GM13976 (cell line): ENCODE measurements at regions not wholly inside any gene's neighbourhood (a gene's known extent, or its start where the extent isn't known, plus 50 kb on each side); places are given as distances from the start of the nearest gene placed in this dataset.

Experiments
- DNase-seq: peaks from one replicate; pipeline ENCODE4 v3.0.0; 2012; ENCODE audit warnings: low spot score
- in situ Hi-C: fragments of 300-500 bp; cut with MboI; formaldehyde crosslinking; loops from one replicate; pipeline ENCODE4 v1.12.0; 2022; ENCODE audit warnings: low sequenced_read_pairs, mixed read lengths, inconsistent platforms; ENCODE audit not compliant: unreplicated experiment
- TF ChIP-seq, protein P1 (sequence below): IDR thresholded peaks from 2 replicates; pipeline ENCODE4 v1.5.1; 2012; ENCODE audit warnings: borderline replicate concordance, mild to moderate bottlenecking; ENCODE audit not compliant: insufficient read depth; ENCODE audit errors: extremely low read depth, missing control alignments, control extremely low read depth

DNA sequence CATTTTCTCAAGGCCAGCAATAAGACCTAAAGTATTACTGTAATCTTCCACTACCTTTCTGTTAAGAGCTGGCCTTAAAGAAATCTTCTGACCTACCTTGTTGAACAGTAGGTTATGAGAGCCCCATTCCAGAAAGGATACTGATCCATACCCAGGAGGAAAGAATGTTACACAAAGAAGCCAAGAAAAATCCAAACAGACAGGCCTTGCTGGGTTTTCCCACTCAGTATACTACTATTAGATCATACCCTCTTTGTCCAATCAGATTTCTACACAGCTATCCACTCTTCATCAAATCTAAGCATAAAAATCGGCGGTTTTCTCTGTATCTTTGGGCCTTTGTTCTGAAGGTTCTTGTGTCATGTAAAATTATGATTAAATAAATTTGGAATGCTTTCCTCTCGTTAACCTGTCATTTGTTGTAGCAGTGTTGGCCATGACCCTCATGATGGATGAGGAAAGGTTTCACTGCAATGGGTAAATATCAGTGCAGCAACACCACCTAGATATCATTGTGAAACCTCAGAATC, 292.3 kb downstream of the ANKRD50 start:
- DNase-seq, result no peak
- in situ Hi-C loops, result no loop called here
- TF ChIP-seq, protein P1, sequence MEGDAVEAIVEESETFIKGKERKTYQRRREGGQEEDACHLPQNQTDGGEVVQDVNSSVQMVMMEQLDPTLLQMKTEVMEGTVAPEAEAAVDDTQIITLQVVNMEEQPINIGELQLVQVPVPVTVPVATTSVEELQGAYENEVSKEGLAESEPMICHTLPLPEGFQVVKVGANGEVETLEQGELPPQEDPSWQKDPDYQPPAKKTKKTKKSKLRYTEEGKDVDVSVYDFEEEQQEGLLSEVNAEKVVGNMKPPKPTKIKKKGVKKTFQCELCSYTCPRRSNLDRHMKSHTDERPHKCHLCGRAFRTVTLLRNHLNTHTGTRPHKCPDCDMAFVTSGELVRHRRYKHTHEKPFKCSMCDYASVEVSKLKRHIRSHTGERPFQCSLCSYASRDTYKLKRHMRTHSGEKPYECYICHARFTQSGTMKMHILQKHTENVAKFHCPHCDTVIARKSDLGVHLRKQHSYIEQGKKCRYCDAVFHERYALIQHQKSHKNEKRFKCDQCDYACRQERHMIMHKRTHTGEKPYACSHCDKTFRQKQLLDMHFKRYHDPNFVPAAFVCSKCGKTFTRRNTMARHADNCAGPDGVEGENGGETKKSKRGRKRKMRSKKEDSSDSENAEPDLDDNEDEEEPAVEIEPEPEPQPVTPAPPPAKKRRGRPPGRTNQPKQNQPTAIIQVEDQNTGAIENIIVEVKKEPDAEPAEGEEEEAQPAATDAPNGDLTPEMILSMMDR, result no peak

DNA sequence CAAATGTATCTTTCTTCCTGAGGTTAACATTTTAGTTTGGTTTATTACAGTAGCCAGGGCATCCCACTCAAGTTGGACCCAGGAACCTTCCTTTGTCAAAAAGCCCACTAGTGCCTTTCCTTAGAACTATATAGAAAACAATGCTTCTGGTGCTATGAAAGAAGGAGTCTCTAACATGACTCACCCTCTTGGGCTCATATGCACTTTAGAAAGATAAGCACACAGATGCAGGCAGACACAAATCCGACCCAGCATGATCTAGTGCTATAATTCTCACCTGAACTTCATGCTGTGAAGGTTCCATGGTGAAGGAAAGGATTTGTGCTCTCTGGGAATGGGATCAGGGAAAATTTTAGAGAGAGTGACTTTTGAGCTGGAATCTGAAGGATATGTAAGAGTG, 289.4 kb downstream of the ANKRD50 start:
- in situ Hi-C loops, result no loop called here
- TF ChIP-seq, protein P1, result no peak
- no peak for DNase-seq

DNA sequence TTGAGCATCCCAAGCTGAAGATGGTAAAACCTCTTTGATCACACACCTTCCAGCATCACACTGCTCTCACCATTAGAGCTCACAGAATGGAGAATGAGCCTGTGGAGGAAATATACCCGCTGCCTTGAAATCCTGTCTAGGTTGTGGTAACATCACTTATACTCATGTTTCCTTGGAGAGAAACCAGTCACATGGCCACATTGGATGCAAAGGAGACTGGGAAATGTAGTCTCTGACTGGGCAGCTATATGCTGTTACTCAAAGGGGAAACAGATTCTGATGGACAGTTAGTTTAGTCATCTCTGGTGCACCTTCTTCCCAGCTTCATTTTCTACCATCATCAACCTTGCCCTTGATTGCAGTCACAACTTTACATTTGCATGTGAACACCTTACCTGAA, 286.3 kb downstream of the ANKRD50 start:
- TF ChIP-seq, protein P1, result no peak
- DNase-seq, result no peak
- in situ Hi-C loops, result no loop called here

DNA sequence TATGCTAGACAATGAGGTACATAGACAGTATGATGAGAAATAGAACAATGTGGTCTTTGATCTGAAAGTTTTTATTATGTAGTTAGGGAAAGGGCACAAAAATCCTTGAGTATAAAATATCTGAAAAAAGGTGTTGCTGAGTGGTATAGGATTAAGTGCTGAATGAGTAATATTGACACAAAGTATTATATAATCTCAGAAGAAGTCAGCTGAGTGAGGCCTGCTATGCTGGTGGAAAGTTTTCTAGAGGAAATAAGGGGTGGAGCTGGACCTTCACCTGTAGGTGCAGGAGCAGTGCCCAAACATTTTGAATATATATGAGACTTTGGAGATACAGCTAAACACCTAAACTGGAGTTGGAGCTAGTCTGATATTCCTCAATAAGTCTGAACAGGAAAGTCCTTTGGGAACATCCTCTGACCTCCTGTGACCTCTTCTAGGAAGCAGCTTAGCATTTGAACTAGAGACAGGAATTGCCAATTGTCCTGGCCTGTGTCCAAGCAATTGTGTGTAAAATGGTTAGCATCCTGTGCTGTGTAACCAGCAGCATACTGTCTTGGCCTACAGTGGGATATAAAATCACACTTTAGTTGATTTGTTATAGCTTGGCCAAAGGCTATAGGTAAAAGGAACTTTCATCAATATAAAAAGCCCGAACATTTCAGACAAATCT, 285.3 kb downstream of the ANKRD50 start:
- no peak for DNase-seq
- TF ChIP-seq, protein P1, result no peak
- in situ Hi-C loops, result no loop called here

DNA sequence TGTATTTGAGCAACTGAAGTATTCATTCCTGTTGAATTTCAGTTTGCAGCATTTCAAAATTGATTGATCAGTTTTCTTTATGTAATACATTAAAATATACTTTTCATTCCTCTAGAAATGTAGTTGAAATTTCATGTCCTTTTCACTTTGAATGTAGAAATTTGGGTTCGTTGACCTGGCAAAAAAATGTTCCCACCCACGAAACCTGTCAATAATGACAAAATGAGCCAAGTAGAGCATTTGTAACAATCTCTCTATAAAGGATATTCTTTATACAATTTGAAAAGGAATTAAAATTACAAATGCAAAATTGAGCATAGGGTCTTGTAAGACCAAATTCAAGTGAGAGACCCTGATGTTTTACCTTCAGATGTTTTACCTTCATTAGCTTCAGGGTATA, 283.9 kb downstream of the ANKRD50 start:
- no peak for DNase-seq
- in situ Hi-C loops, result no loop called here
- TF ChIP-seq, protein P1, result no peak

DNA sequence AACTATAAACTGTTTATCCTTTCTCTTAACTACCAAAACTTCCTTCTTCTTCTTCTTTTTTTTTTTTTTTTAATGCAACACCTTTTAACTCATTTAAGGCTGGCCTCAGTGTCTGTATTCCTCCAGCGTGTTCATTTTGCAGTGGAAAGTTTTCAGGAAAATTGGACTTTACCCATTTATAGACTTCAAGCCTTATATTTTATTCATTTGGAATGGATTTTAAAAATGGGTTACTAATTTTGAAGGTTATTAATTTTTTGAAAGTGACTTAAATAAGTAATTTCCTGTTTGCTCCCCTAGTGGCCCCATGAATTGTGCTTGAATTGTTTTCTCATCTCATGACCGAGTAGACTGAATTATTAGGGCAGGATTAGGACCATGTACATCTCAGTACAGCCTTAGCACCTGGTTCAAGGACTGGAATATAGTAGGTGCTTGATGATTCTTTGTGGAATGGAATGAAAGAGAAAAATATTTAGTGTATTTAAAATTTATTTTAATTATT, 282.7 kb downstream of the ANKRD50 start:
- in situ Hi-C loops, result no loop called here

More for the DNA sequence above, 282.7 kb downstream of the ANKRD50 start:
- no peak for DNase-seq
- TF ChIP-seq, protein P1, result no peak
